ENCODE measurements at regions not wholly inside any gene's neighbourhood (a gene's known extent, or its start where the extent isn't known, plus 50 kb on each side); places are given as distances from the start of the nearest gene placed in this dataset.

- DNase-seq = no peak
Measured at GRCh38 chr4:4771160-4771559, 88.3 kb upstream of the MSX1 start.

- DNase-seq = no peak
Measured at GRCh38 chr4:4770610-4771009, 88.9 kb upstream of the MSX1 start.

GRCh38 chr4:4766564-4766963 is 92.9 kb upstream of the MSX1 start:
- no peak for DNase-seq

- no peak for DNase-seq
Measured at GRCh38 chr4:4765811-4766210, 93.7 kb upstream of the MSX1 start.

- no peak for DNase-seq
Measured at GRCh38 chr4:4764558-4764905, 94.9 kb upstream of the MSX1 start.

- no peak for DNase-seq
Measured at GRCh38 chr4:4763822-4764557, 95.5 kb upstream of the MSX1 start.

GRCh38 chr4:4762909-4763821 is 96.3 kb upstream of the MSX1 start:
- peak; percentile 16 to 51 for DNase-seq

GRCh38 chr4:4762300-4762699 is 97.2 kb upstream of the MSX1 start:
- no peak for DNase-seq

GRCh38 chr4:4761128-4761982 is 98.1 kb upstream of the MSX1 start:
- peak in 1 of 2 experiments; percentile 10 for DNase-seq

GRCh38 chr4:4759883-4760282 is 99.6 kb upstream of the MSX1 start:
- no peak for DNase-seq

- no peak for DNase-seq
Measured at GRCh38 chr4:4759232-4759631, 100.2 kb upstream of the MSX1 start.

- DNase-seq = no peak
Measured at GRCh38 chr4:4758681-4759080, 100.8 kb upstream of the MSX1 start.

- no peak for DNase-seq
Measured at GRCh38 chr4:4755306-4755705, 104.2 kb upstream of the MSX1 start.

- no peak for DNase-seq
Measured at GRCh38 chr4:4754641-4755040, 104.8 kb upstream of the MSX1 start.

- no peak for DNase-seq
Measured at GRCh38 chr4:4753643-4754042, 105.8 kb upstream of the MSX1 start.

GRCh38 chr4:4752576-4753401 is 106.7 kb upstream of the MSX1 start:
- DNase-seq = no peak

- no peak for DNase-seq
Measured at GRCh38 chr4:4752025-4752424, 107.4 kb upstream of the MSX1 start.

GRCh38 chr4:4750187-4750586 is 109.3 kb upstream of the MSX1 start:
- no peak for DNase-seq

GRCh38 chr4:4749137-4749536 is 110.3 kb upstream of the MSX1 start:
- no peak for DNase-seq

GRCh38 chr4:4746444-4746843 is 113.0 kb upstream of the MSX1 start:
- no peak for DNase-seq

- no peak for DNase-seq
Measured at GRCh38 chr4:4740071-4740470, 119.4 kb upstream of the MSX1 start.

GRCh38 chr4:4735870-4736269 is 123.6 kb upstream of the MSX1 start:
- DNase-seq = no peak

Measured in NCI-H526 (cell line).